Liver (tissue), 3 donors: ENCODE measurements at regions not wholly inside any gene's neighbourhood (a gene's known extent, or its start where the extent isn't known, plus 50 kb on each side); places are given as distances from the start of the nearest gene placed in this dataset.

ENCODE experiments used
- ATF3 ChIP-seq: IDR thresholded peaks from 2 replicates; pipeline ENCODE4 v1.6.1; 2016; ENCODE audit warnings: antibody characterized with exemption
- CTCF ChIP-seq: fragments of 150-350 bp; IDR thresholded peaks from 2 replicates; pipeline ENCODE4 v1.5.1; 2017; ENCODE audit warnings: improper control_type of control experiment, low read depth, low read length; ENCODE audit not compliant: missing input control
- FOXA2 ChIP-seq: IDR thresholded peaks from 2 replicates; pipeline ENCODE4 v1.6.1; 2016; ENCODE audit warnings: antibody characterized with exemption
- GABPA ChIP-seq, 2 donors: IDR thresholded peaks in 1 of 2; conservative IDR thresholded peaks in 1 of 2; 2 replicates each; pipeline ENCODE4 v1.6.1; 2016; ENCODE audit warnings: antibody characterized with exemption in 2 of 2, mild to moderate bottlenecking in 1 of 2, moderate library complexity in 1 of 2
- JUND ChIP-seq, 2 donors: IDR thresholded peaks; 2 replicates each; pipeline ENCODE4 v1.6.1; 2016; ENCODE audit warnings: antibody characterized with exemption in 2 of 2
- MAX ChIP-seq: IDR thresholded peaks from 2 replicates; pipeline ENCODE4 v1.6.1; 2016; ENCODE audit warnings: antibody characterized with exemption
- RAD21 ChIP-seq, 2 donors: IDR thresholded peaks; 2 replicates each; pipeline ENCODE4 v1.6.1; 2016; ENCODE audit warnings: antibody characterized with exemption in 2 of 2, mild to moderate bottlenecking in 2 of 2
- REST ChIP-seq: IDR thresholded peaks from 2 replicates; pipeline ENCODE4 v1.6.1; 2016; ENCODE audit warnings: antibody characterized with exemption, mild to moderate bottlenecking
- SP1 ChIP-seq: IDR thresholded peaks from 2 replicates; pipeline ENCODE4 v1.6.1; 2018; ENCODE audit warnings: antibody characterized with exemption, mild to moderate bottlenecking
- TAF1 ChIP-seq: conservative IDR thresholded peaks from 2 replicates; pipeline ENCODE4 v1.6.1; 2016; ENCODE audit warnings: antibody characterized with exemption, mild to moderate bottlenecking
- YY1 ChIP-seq: IDR thresholded peaks from 2 replicates; pipeline ENCODE4 v1.6.1; 2016; ENCODE audit warnings: antibody characterized with exemption, mild to moderate bottlenecking
- ZBTB33 ChIP-seq: IDR thresholded peaks from 2 replicates; pipeline ENCODE4 v1.6.1; 2016; ENCODE audit warnings: antibody characterized with exemption
- donor health status: healthy.
- donor health status: healthy.

- TF ChIP-seq CTCF (no peak), SP1 (no peak), REST (no peak), MAX (no peak), ZBTB33 (no peak), ATF3 (no peak), GABPA (IDR thresholded peaks at IDR 0.05 in 1 of 2, conservative IDR thresholded peaks at IDR 0.05 in 1 of 2) (no peak), RAD21 (IDR thresholded peaks at IDR 0.05) (no peak), TAF1 (no peak), YY1 (no peak), JUND (IDR thresholded peaks at IDR 0.05) (no peak), FOXA2 (no peak)
These were observed 350.0 kb downstream of the RND3 start for GRCh38 chr2:150137338-150138069.
